ENCODE measurements at regions not wholly inside any gene's neighbourhood (a gene's known extent, or its start where the extent isn't known, plus 50 kb on each side); places are given as distances from the start of the nearest gene placed in this dataset.

GRCh38 chr2:60281730-60282129, 271.7 kb downstream of the BCL11A start:
- ATAC-seq (ENCODE audit: insufficient number of reproducible peaks, low FRiP score, low read depth) (no peak), DNase-seq (ENCODE audit: low spot score) (no peak)
- H3K4me1 ChIP-seq (ENCODE audit: control insufficient read depth in 1 of 2, low read depth in 2 of 2), result no peaks in the 10 kb centered on the region
- no peak overlapping the region for H3K27ac ChIP-seq
- no peak for TF ChIP-seq CTCF (IDR thresholded peaks at IDR 0.05)
- no peaks in the 10 kb centered on the region for H3K9me3 ChIP-seq
- no peak overlapping the region for H3K4me3 ChIP-seq
- H3K27me3 ChIP-seq (replicated peaks; ENCODE audit: insufficient read depth), result no peaks in the 10 kb centered on the region
- no peaks in the 10 kb centered on the region for H3K36me3 ChIP-seq

GRCh38 chr2:60280238-60280637, 273.2 kb downstream of the BCL11A start:
- Histone ChIP-seq H3K36me3 (no peaks in the 10 kb centered on the region), H3K9me3 (no peaks in the 10 kb centered on the region), H3K4me1 (ENCODE audit: control insufficient read depth in 1 of 2, low read depth in 2 of 2) (no peaks in the 10 kb centered on the region), H3K4me3 (no peak overlapping the region), H3K27ac (no peak overlapping the region), H3K27me3 (replicated peaks; ENCODE audit: insufficient read depth) (no peaks in the 10 kb centered on the region)
- no peak for DNase-seq (ENCODE audit: low spot score)
- no peak for TF ChIP-seq CTCF (IDR thresholded peaks at IDR 0.05)
- ATAC-seq (ENCODE audit: insufficient number of reproducible peaks, low FRiP score, low read depth), result no peak

- no peaks in the 10 kb centered on the region for H3K4me1 ChIP-seq (ENCODE audit: control insufficient read depth in 1 of 2, low read depth in 2 of 2)
- no peaks in the 10 kb centered on the region for H3K27me3 ChIP-seq (replicated peaks; ENCODE audit: insufficient read depth)
- H3K9me3 ChIP-seq, result no peaks in the 10 kb centered on the region
- ATAC-seq (ENCODE audit: insufficient number of reproducible peaks, low FRiP score, low read depth), result no peak
- H3K27ac ChIP-seq, result no peak overlapping the region
- no peak for DNase-seq (ENCODE audit: low spot score)
- no peak for TF ChIP-seq CTCF (IDR thresholded peaks at IDR 0.05)
- H3K4me3 ChIP-seq, result no peak overlapping the region
- H3K36me3 ChIP-seq, result no peaks in the 10 kb centered on the region
These were observed 274.5 kb downstream of the BCL11A start for GRCh38 chr2:60278906-60279305.

GRCh38 chr2:60275958-60276357, 277.5 kb downstream of the BCL11A start:
- Histone ChIP-seq H3K27ac (no peak overlapping the region), H3K4me3 (no peak overlapping the region), H3K36me3 (no peaks in the 10 kb centered on the region), H3K4me1 (ENCODE audit: control insufficient read depth in 1 of 2, low read depth in 2 of 2) (no peaks in the 10 kb centered on the region), H3K27me3 (replicated peaks; ENCODE audit: insufficient read depth) (no peaks in the 10 kb centered on the region), H3K9me3 (no peaks in the 10 kb centered on the region)
- no peak for TF ChIP-seq CTCF (IDR thresholded peaks at IDR 0.05)
- ATAC-seq (ENCODE audit: insufficient number of reproducible peaks, low FRiP score, low read depth), result no peak
- no peak for DNase-seq (ENCODE audit: low spot score)

GRCh38 chr2:60273836-60274235, 279.6 kb downstream of the BCL11A start:
- Histone ChIP-seq H3K4me1 (ENCODE audit: control insufficient read depth in 1 of 2, low read depth in 2 of 2) (no peaks in the 10 kb centered on the region), H3K4me3 (no peak overlapping the region), H3K9me3 (no peaks in the 10 kb centered on the region), H3K36me3 (no peaks in the 10 kb centered on the region), H3K27me3 (replicated peaks; ENCODE audit: insufficient read depth) (no peaks in the 10 kb centered on the region), H3K27ac (no peak overlapping the region)
- DNase-seq (ENCODE audit: low spot score), result no peak
- no peak for ATAC-seq (ENCODE audit: insufficient number of reproducible peaks, low FRiP score, low read depth)
- TF ChIP-seq CTCF (IDR thresholded peaks at IDR 0.05), result no peak
